Type B pancreatic cell (in vitro differentiated cells): ENCODE measurements at regions not wholly inside any gene's neighbourhood (a gene's known extent, or its start where the extent isn't known, plus 50 kb on each side); places are given as distances from the start of the nearest gene placed in this dataset.

Experiments
- DNase-seq: peaks from one replicate; pipeline ENCODE4 v3.0.0; 2021; ENCODE audit warnings: mixed read lengths; ENCODE audit not compliant: unreplicated experiment; ENCODE audit errors: extremely low spot score
- H3K27ac Mint-ChIP-seq: 2 replicates; pipeline ENCODE4 v1.8.0; 2021; ENCODE audit warnings: mild to moderate bottlenecking, mixed read lengths
- H3K27me3 Mint-ChIP-seq: 2 replicates; pipeline ENCODE4 v1.8.0; 2021; ENCODE audit warnings: mixed read lengths
- H3K36me3 Mint-ChIP-seq: 2 replicates; pipeline ENCODE4 v1.8.0; 2021; ENCODE audit warnings: mixed read lengths
- H3K4me1 Mint-ChIP-seq: one replicate; pipeline ENCODE4 v1.8.0; 2021; ENCODE audit warnings: mixed read lengths; ENCODE audit not compliant: unreplicated experiment
- H3K4me3 Mint-ChIP-seq: 2 replicates; pipeline ENCODE4 v1.8.0; 2021; ENCODE audit warnings: mild to moderate bottlenecking, mixed read lengths
- H3K9me3 Mint-ChIP-seq: 2 replicates; pipeline ENCODE4 v1.8.0; 2021; ENCODE audit warnings: mixed read lengths
- CTCF ChIP-seq: fragments of 200-600 bp; sonication (generic); conservative IDR thresholded peaks from 2 replicates; pipeline ENCODE4 v1.5.0; 2021; ENCODE audit warnings: antibody characterized with exemption, mild to moderate bottlenecking

GRCh38 chr2:122027510-122028217 lies 272.2 kb downstream of the TSN start:
- Mint-ChIP-seq H3K27ac (no peak overlapping the region), H3K27me3 (peaks cover 3% of the 10 kb centered on the region), H3K36me3 (no peaks in the 10 kb centered on the region), H3K4me1 (no peaks in the 10 kb centered on the region), H3K9me3 (no peaks in the 10 kb centered on the region), H3K4me3 (no peak overlapping the region)
- TF ChIP-seq CTCF: no peak
- DNase-seq: no peak

GRCh38 chr2:122028371-122029100 lies 273.1 kb downstream of the TSN start:
- Mint-ChIP-seq H3K36me3 (no peaks in the 10 kb centered on the region), H3K4me1 (no peaks in the 10 kb centered on the region), H3K27ac (no peak overlapping the region), H3K27me3 (peaks cover 3% of the 10 kb centered on the region), H3K4me3 (no peak overlapping the region), H3K9me3 (no peaks in the 10 kb centered on the region)
- no peak for TF ChIP-seq CTCF
- no peak for DNase-seq

GRCh38 chr2:122029456-122029855 lies 274.0 kb downstream of the TSN start:
- Mint-ChIP-seq H3K9me3 (no peaks in the 10 kb centered on the region), H3K4me3 (no peak overlapping the region), H3K4me1 (no peaks in the 10 kb centered on the region), H3K36me3 (no peaks in the 10 kb centered on the region), H3K27me3 (peaks cover 7% of the 10 kb centered on the region), H3K27ac (no peak overlapping the region)
- DNase-seq: no peak
- no peak for TF ChIP-seq CTCF

GRCh38 chr2:122029945-122030344 lies 274.5 kb downstream of the TSN start:
- Mint-ChIP-seq H3K9me3 (no peaks in the 10 kb centered on the region), H3K27me3 (peaks cover 7% of the 10 kb centered on the region), H3K4me1 (peaks cover 2% of the 10 kb centered on the region), H3K36me3 (no peaks in the 10 kb centered on the region), H3K4me3 (no peak overlapping the region), H3K27ac (no peak overlapping the region)
- DNase-seq: no peak
- TF ChIP-seq CTCF: no peak

- Mint-ChIP-seq H3K36me3 (no peaks in the 10 kb centered on the region), H3K4me1 (peaks cover 6% of the 10 kb centered on the region), H3K4me3 (no peak overlapping the region), H3K9me3 (no peaks in the 10 kb centered on the region), H3K27me3 (peaks cover 7% of the 10 kb centered on the region), H3K27ac (no peak overlapping the region)
- no peak for DNase-seq
- no peak for TF ChIP-seq CTCF
Measured at GRCh38 chr2:122031544-122032263, 276.3 kb downstream of the TSN start.
